ENCODE measurements at regions not wholly inside any gene's neighbourhood (a gene's known extent, or its start where the extent isn't known, plus 50 kb on each side); places are given as distances from the start of the nearest gene placed in this dataset.

DNA sequence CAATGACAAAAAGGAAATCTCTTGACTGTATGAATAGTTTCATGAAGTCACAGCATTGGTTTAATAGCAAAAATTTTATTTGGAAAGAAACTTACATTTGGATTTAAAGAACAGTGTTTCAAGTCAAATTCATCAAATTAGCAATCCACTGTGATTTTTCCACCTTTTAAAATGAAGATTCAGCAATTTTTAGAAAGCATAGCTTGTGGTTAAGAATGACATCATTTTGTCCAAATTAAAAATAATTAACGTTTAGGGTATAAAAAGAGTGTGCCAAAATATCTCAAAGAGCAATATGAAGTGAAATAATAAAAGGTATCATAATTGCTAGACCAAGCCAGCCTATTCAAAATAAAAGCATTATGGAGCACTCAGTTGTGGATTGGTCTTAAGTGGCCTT lies 114.6 kb downstream of the PAX1 start:
- Histone ChIP-seq H3K23ac (ENCODE audit: insufficient read length, low read depth, low read length) (no peak overlapping the region), H2BK15ac (ENCODE audit: low read depth, low read length) (no peak overlapping the region), H4K20me1 (ENCODE audit: control insufficient read depth, insufficient read depth, insufficient read length) (no peaks in the 10 kb centered on the region), H3K27me3 (ENCODE audit: insufficient read depth, low read length) (no peaks in the 10 kb centered on the region), H2BK120ac (ENCODE audit: low read depth, low read length, poor library complexity, severe bottlenecking) (no peak overlapping the region), H2BK12ac (ENCODE audit: insufficient read length, low read depth, low read length) (no peak overlapping the region), H3K4me1 (ENCODE audit: insufficient read depth, low read length) (no peaks in the 10 kb centered on the region), H2BK5ac (ENCODE audit: insufficient read length, low read length) (no peak overlapping the region), H3K9me3 (ENCODE audit: control insufficient read depth, low read depth, low read length) (no peaks in the 10 kb centered on the region), H4K91ac (ENCODE audit: insufficient read length, low read depth, low read length) (no peak overlapping the region), H3K9ac (ENCODE audit: extremely low read depth, insufficient read length, low read length) (no peak overlapping the region), H4K5ac (ENCODE audit: insufficient read length, low read depth, low read length) (no peak overlapping the region), H3K79me2 (ENCODE audit: insufficient read depth, low read length) (no peaks in the 10 kb centered on the region), H2AFZ (ENCODE audit: low read length) (no peak overlapping the region), H3K14ac (ENCODE audit: insufficient read depth, low read length) (no peak overlapping the region), H3K4me2 (ENCODE audit: insufficient read depth, insufficient read length, low read length) (no peak overlapping the region), H4K8ac (replicated peaks; ENCODE audit: insufficient read length, low read depth, low read length) (no peak overlapping the region), H2AK5ac (ENCODE audit: insufficient read length, low read length) (no peak overlapping the region), H3K56ac (ENCODE audit: insufficient read length, low read depth, low read length) (no peak overlapping the region), H3K18ac (ENCODE audit: insufficient read length, low read depth, low read length) (no peak overlapping the region), H3K27ac (ENCODE audit: insufficient read length, low read depth, low read length) (no peak overlapping the region), H3K23me2 (ENCODE audit: insufficient read length, low read depth, low read length, poor library complexity, severe bottlenecking) (no peaks in the 10 kb centered on the region), H3K4ac (ENCODE audit: low read depth, low read length) (no peak overlapping the region), H3K79me1 (ENCODE audit: insufficient read depth, low read depth, low read length, poor library complexity, severe bottlenecking) (no peaks in the 10 kb centered on the region), H2BK20ac (ENCODE audit: low read depth, low read length, poor library complexity, severe bottlenecking) (no peak overlapping the region), H3T11ph (ENCODE audit: low read length) (no peak overlapping the region)
- TF ChIP-seq, protein P1, sequence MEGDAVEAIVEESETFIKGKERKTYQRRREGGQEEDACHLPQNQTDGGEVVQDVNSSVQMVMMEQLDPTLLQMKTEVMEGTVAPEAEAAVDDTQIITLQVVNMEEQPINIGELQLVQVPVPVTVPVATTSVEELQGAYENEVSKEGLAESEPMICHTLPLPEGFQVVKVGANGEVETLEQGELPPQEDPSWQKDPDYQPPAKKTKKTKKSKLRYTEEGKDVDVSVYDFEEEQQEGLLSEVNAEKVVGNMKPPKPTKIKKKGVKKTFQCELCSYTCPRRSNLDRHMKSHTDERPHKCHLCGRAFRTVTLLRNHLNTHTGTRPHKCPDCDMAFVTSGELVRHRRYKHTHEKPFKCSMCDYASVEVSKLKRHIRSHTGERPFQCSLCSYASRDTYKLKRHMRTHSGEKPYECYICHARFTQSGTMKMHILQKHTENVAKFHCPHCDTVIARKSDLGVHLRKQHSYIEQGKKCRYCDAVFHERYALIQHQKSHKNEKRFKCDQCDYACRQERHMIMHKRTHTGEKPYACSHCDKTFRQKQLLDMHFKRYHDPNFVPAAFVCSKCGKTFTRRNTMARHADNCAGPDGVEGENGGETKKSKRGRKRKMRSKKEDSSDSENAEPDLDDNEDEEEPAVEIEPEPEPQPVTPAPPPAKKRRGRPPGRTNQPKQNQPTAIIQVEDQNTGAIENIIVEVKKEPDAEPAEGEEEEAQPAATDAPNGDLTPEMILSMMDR (conservative IDR thresholded peaks at IDR 0.05) = no peak
- H3K36me3 Mint-ChIP-seq (ENCODE audit: insufficient read depth in 1 of 3, low read depth in 3 of 3) = no peaks in the 10 kb centered on the region
- H3K27me3 Mint-ChIP-seq (ENCODE audit: low read depth) = no peaks in the 10 kb centered on the region
- H3K4me1 Mint-ChIP-seq = peaks cover 0 to 7% of the 10 kb centered on the region in 2 experiments; a peak in 1 of 4 replicates
- no peak for DNase-seq
- no CpG with 5 or more reads among the region's 1 CpG for WGBS (ENCODE audit: extremely low coverage, insufficient read length, low lambda C conversion rate)
- no peak overlapping the region for H3K27ac Mint-ChIP-seq
- no peak overlapping the region for H3K4me3 Mint-ChIP-seq
- H3K9me3 Mint-ChIP-seq = no peaks in the 10 kb centered on the region

All from H9 (cell line).